ENCODE measurements at regions not wholly inside any gene's neighbourhood (a gene's known extent, or its start where the extent isn't known, plus 50 kb on each side); places are given as distances from the start of the nearest gene placed in this dataset.

DNA sequence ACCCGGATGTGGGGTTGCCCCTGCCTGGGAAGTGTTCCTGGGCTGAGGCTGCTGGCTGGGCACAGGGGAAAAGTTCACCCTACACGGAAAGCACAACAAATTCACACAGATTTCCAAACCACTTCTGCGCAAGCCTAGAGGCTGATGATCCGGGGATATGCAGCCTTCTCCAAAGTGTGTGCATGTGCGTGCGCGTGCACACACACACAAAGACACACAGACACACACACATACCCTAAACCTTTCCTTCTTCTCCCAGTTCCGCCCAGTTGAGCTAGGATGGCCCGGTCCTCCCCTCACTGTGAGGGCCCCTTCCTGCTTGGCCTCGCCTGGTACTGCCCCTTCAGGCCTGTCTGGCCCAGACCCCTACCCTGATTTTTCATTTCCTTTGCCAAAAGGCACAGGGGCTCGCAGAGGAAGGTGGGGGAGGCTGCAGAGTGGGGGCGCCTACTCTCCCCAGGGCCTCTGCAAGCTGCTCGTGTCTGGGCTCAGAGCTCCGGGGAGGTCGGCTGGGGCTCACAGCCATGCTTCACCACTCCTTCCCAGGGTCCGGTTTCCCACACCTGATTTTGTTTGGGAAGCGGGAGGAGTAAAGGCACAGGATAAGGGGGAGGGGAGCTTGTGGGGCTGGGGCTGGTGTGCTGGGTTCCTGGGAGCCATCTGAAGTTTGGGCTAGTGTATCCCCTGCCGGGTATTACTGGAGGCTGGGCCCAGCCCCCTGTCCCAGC lies 144.7 kb downstream of the ENGASE start:
- intact Hi-C loops (cut with micrococcal nuclease; ENCODE audit: unreplicated experiment) = no loop called here
- DNase-seq = no peak
- H3K27ac Mint-ChIP-seq (ENCODE audit: unreplicated experiment) = no peak overlapping the region
- no peak overlapping the region for H3K4me3 Mint-ChIP-seq (ENCODE audit: unreplicated experiment)
- H3K4me1 Mint-ChIP-seq (ENCODE audit: low read depth, unreplicated experiment) = no peaks in the 10 kb centered on the region
- peaks cover 48% of the 10 kb centered on the region for H3K27me3 Mint-ChIP-seq (ENCODE audit: insufficient read depth, unreplicated experiment)
- no peak overlapping the region for H3K4me3 ChIP-seq (ENCODE audit: low read depth, low read length)
- H3K36me3 Mint-ChIP-seq (ENCODE audit: insufficient read depth, unreplicated experiment) = no peaks in the 10 kb centered on the region
- CTCF ChIA-PET = no interaction called here
- no peaks in the 10 kb centered on the region; the same call in none of the 2 replicates for H3K27me3 ChIP-seq (replicated peaks; ENCODE audit: control insufficient read depth, insufficient read depth, low read length)
- no peaks in the 10 kb centered on the region for H3K9me3 ChIP-seq
- no peaks in the 10 kb centered on the region for H3K9me3 Mint-ChIP-seq (ENCODE audit: unreplicated experiment)
- BruUV-seq (replicated peaks) = no TSS peak
- POLR2A ChIA-PET = no interaction called here
- no peaks in the 10 kb centered on the region for H3K36me3 ChIP-seq (ENCODE audit: control insufficient read depth, insufficient read depth, low read length)
- no peaks in the 10 kb centered on the region for H3K4me1 ChIP-seq
- TF ChIP-seq, protein P1, sequence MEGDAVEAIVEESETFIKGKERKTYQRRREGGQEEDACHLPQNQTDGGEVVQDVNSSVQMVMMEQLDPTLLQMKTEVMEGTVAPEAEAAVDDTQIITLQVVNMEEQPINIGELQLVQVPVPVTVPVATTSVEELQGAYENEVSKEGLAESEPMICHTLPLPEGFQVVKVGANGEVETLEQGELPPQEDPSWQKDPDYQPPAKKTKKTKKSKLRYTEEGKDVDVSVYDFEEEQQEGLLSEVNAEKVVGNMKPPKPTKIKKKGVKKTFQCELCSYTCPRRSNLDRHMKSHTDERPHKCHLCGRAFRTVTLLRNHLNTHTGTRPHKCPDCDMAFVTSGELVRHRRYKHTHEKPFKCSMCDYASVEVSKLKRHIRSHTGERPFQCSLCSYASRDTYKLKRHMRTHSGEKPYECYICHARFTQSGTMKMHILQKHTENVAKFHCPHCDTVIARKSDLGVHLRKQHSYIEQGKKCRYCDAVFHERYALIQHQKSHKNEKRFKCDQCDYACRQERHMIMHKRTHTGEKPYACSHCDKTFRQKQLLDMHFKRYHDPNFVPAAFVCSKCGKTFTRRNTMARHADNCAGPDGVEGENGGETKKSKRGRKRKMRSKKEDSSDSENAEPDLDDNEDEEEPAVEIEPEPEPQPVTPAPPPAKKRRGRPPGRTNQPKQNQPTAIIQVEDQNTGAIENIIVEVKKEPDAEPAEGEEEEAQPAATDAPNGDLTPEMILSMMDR (IDR thresholded peaks at IDR 0.05; ENCODE audit: insufficient read depth in 1 of 2, low read depth in 1 of 2, low read length in 1 of 2, severe bottlenecking in 1 of 2, unreplicated experiment in 1 of 2) = no peak

DNA sequence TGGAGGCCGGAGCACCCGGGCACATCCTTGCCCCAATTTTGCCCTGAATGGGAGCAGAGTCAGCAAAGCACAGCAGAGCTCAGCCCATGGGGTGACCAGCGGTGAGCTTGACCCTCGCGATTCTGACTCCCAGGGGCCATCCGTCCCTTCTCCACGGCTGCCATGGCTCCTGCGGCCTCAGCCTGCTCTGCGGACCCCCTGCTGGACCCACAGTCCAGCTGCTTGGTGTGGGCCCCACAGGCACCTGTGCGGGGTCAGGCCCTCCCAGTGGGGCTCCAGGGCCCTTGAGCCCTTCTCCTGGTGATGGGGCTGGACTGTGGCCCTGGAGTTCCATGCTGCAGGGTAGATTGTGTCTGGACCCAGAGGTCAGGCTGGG lies 144.2 kb downstream of the ENGASE start:
- no TSS peak for BruUV-seq (replicated peaks)
- Mint-ChIP-seq H3K27ac (ENCODE audit: unreplicated experiment) (no peak overlapping the region), H3K27me3 (ENCODE audit: insufficient read depth, unreplicated experiment) (peaks cover 51% of the 10 kb centered on the region), H3K36me3 (ENCODE audit: insufficient read depth, unreplicated experiment) (no peaks in the 10 kb centered on the region), H3K4me3 (ENCODE audit: unreplicated experiment) (no peak overlapping the region), H3K9me3 (ENCODE audit: unreplicated experiment) (no peaks in the 10 kb centered on the region), H3K4me1 (ENCODE audit: low read depth, unreplicated experiment) (no peaks in the 10 kb centered on the region)
- no peaks in the 10 kb centered on the region for H3K4me1 ChIP-seq
- no peaks in the 10 kb centered on the region for H3K9me3 ChIP-seq
- no peak overlapping the region for H3K4me3 ChIP-seq (ENCODE audit: low read depth, low read length)
- DNase-seq = no peak
- ChIA-PET CTCF (no interaction called here), POLR2A (no interaction called here)
- no peaks in the 10 kb centered on the region for H3K36me3 ChIP-seq (ENCODE audit: control insufficient read depth, insufficient read depth, low read length)
- H3K27me3 ChIP-seq (replicated peaks; ENCODE audit: control insufficient read depth, insufficient read depth, low read length) = no peaks in the 10 kb centered on the region; the same call in none of the 2 replicates
- TF ChIP-seq, protein P1 (IDR thresholded peaks at IDR 0.05; ENCODE audit: insufficient read depth in 1 of 2, low read depth in 1 of 2, low read length in 1 of 2, severe bottlenecking in 1 of 2, unreplicated experiment in 1 of 2) = no peak
- intact Hi-C loops (cut with micrococcal nuclease; ENCODE audit: unreplicated experiment) = no loop called here

DNA sequence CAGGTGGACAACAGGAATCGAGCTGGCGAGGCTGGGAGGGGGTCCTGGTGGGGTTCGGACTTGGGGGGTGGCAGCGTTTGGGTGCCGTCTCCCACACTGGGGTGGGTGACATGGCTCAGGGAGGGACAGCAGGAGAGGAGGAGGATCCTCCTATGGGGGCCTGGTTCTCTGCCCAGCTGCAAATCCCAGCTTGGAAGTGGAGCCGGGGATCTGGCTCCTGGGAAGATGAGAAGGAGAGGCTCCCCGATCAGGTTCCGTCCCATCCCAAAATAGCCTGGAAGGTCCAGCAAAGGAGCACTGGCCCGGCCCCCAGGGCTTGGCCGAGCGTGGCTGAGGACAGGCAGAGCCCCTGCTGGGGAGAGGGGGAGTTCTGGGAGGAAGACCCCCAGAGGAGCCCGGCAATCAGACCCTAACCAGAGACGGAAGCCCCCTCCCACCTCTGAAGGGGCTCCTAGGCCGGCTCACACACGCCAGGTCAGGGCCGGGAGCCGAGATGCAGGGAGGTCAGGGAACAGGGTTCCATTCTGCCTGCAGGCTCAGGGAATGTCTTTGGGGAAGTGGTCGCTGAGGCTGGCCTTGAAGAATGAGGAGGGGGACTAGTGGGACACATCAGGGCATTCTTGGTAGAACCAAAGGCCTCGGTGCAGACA lies 143.7 kb downstream of the ENGASE start:
- no peaks in the 10 kb centered on the region for H3K9me3 ChIP-seq
- TF ChIP-seq, protein P1 (IDR thresholded peaks at IDR 0.05; ENCODE audit: insufficient read depth in 1 of 2, low read depth in 1 of 2, low read length in 1 of 2, severe bottlenecking in 1 of 2, unreplicated experiment in 1 of 2) = no peak
- H3K4me3 ChIP-seq (ENCODE audit: low read depth, low read length) = no peak overlapping the region
- no peaks in the 10 kb centered on the region for H3K4me1 Mint-ChIP-seq (ENCODE audit: low read depth, unreplicated experiment)
- no peaks in the 10 kb centered on the region for H3K4me1 ChIP-seq
- no peak for DNase-seq
- H3K36me3 Mint-ChIP-seq (ENCODE audit: insufficient read depth, unreplicated experiment) = no peaks in the 10 kb centered on the region
- H3K27me3 Mint-ChIP-seq (ENCODE audit: insufficient read depth, unreplicated experiment) = peaks cover 50% of the 10 kb centered on the region
- H3K27ac Mint-ChIP-seq (ENCODE audit: unreplicated experiment) = no peak overlapping the region
- CTCF ChIA-PET = no interaction called here
- BruUV-seq (replicated peaks) = no TSS peak
- intact Hi-C loops (cut with micrococcal nuclease; ENCODE audit: unreplicated experiment) = no loop called here
- POLR2A ChIA-PET = no interaction called here
- H3K9me3 Mint-ChIP-seq (ENCODE audit: unreplicated experiment) = no peaks in the 10 kb centered on the region
- H3K4me3 Mint-ChIP-seq (ENCODE audit: unreplicated experiment) = no peak overlapping the region
- H3K36me3 ChIP-seq (ENCODE audit: control insufficient read depth, insufficient read depth, low read length) = no peaks in the 10 kb centered on the region
- H3K27me3 ChIP-seq (replicated peaks; ENCODE audit: control insufficient read depth, insufficient read depth, low read length) = no peaks in the 10 kb centered on the region; the same call in none of the 2 replicates

Measured in Caco-2 (cell line).